ENCODE measurements at regions not wholly inside any gene's neighbourhood (a gene's known extent, or its start where the extent isn't known, plus 50 kb on each side); places are given as distances from the start of the nearest gene placed in this dataset.

GRCh38 chr7:34313289-34313688 is 344.7 kb upstream of the NPSR1 start:
- no TSS peak for BruUV-seq (replicated peaks)

More at GRCh38 chr7:34313289-34313688, 344.7 kb upstream of the NPSR1 start:
- no peaks in the 10 kb centered on the region for H4K20me1 ChIP-seq (ENCODE audit: insufficient read depth)
- H3K9ac ChIP-seq (ENCODE audit: low read length), result no peak overlapping the region
- RAD21 ChIA-PET (ENCODE audit: low non-redundant PET in 1 of 2, low total read pairs in 2 of 2, uncharacterized antibody in 2 of 2, unreplicated experiment in 2 of 2), result no interaction called here
- no peak overlapping the region for H2AFZ ChIP-seq (ENCODE audit: low read depth, low read length, poor library complexity, severe bottlenecking)
- no peaks in the 10 kb centered on the region for H3K9me2 ChIP-seq (ENCODE audit: insufficient read depth)
- ATAC-seq (no peak), DNase-seq (ENCODE audit: low read depth, low spot score) (no peak)
- no peaks in the 10 kb centered on the region for H3K9me3 ChIP-seq (ENCODE audit: control insufficient read depth in 1 of 2, insufficient read depth in 1 of 2, low read depth in 1 of 2, low read length in 2 of 2)
- TF ChIP-seq, protein P1, sequence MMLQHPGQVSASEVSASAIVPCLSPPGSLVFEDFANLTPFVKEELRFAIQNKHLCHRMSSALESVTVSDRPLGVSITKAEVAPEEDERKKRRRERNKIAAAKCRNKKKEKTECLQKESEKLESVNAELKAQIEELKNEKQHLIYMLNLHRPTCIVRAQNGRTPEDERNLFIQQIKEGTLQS (IDR thresholded peaks at IDR 0.05), result no peak
- TF ChIP-seq EZH2phosphoT487 (IDR thresholded peaks at IDR 0.05; ENCODE audit: borderline replicate concordance) (no peak), TCF7L2 (IDR thresholded peaks at IDR 0.05; ENCODE audit: borderline replicate concordance, extremely low read depth, insufficient read depth, insufficient read length) (no peak), SIN3A (IDR thresholded peaks at IDR 0.05; ENCODE audit: low read depth) (no peak), RAD21 (IDR thresholded peaks at IDR 0.05; ENCODE audit: low read depth) (no peak), JUND (IDR thresholded peaks at IDR 0.05) (no peak), EZH2 (IDR thresholded peaks at IDR 0.05) (no peak), SRF (IDR thresholded peaks at IDR 0.05; ENCODE audit: low read depth) (no peak), ZBTB33 (IDR thresholded peaks at IDR 0.05; ENCODE audit: extremely low read depth, insufficient replicate concordance, low read length) (no peak), ZFX (IDR thresholded peaks at IDR 0.05) (no peak), CBX3 (IDR thresholded peaks at IDR 0.05; ENCODE audit: low read depth) (no peak), CTCF (IDR thresholded peaks at IDR 0.05 in 2 of 3, conservative IDR thresholded peaks at IDR 0.05 in 1 of 3; ENCODE audit: borderline replicate concordance in 1 of 3, insufficient read depth in 1 of 3, low read depth in 2 of 3, low read length in 2 of 3) (no peak), REST (IDR thresholded peaks at IDR 0.05; ENCODE audit: low read depth) (no peak), YY1 (IDR thresholded peaks at IDR 0.05; ENCODE audit: extremely low read depth, insufficient replicate concordance, low read depth, low read length) (no peak)
- intact Hi-C loops (cut with micrococcal nuclease), result no loop called here
- no peak overlapping the region for H3K4me3 ChIP-seq (replicated peaks in 1 of 2; ENCODE audit: low read depth in 1 of 2, low read length in 2 of 2)
- H3K36me3 ChIP-seq (ENCODE audit: control insufficient read depth in 1 of 2, insufficient read depth in 2 of 2, low read length in 2 of 2), result no peaks in the 10 kb centered on the region
- CTCF ChIA-PET, result no interaction called here
- POLR2A ChIA-PET, result no interaction called here
- H3K79me2 ChIP-seq (ENCODE audit: insufficient read depth, low read length), result no peaks in the 10 kb centered on the region
- no peak overlapping the region for H3K27ac ChIP-seq (ENCODE audit: low read depth, low read length)
- H3K27me3 ChIP-seq (ENCODE audit: insufficient read depth, low read length), result no peaks in the 10 kb centered on the region
- no peaks in the 10 kb centered on the region for H3K4me1 ChIP-seq (ENCODE audit: control insufficient read depth in 1 of 2, insufficient read depth in 2 of 2, low read length in 2 of 2)
- no peak overlapping the region for H3K4me2 ChIP-seq (ENCODE audit: low read length)
